Keratinocyte (primary cell): ENCODE measurements at regions not wholly inside any gene's neighbourhood (a gene's known extent, or its start where the extent isn't known, plus 50 kb on each side); places are given as distances from the start of the nearest gene placed in this dataset.

Experiments
- DNase-seq: peaks from one replicate; pipeline ENCODE4 v3.0.0-alpha.2; 2011; ENCODE audit warnings: low read depth, missing footprints, low spot score
- FAIRE-seq: peaks from 2 replicates; lab custom pipeline; 2011; peaks lifted over from hg19 to GRCh38; lab: Jason Lieb, UNC
- H2AFZ ChIP-seq: 2 replicates; pipeline ENCODE4 v1.6.0; 2012; ENCODE audit warnings: low read length, control low read depth, inconsistent platforms; ENCODE audit not compliant: control insufficient read depth
- H3K27ac ChIP-seq: 2 replicates; pipeline ENCODE4 v1.5.1; 2011; ENCODE audit warnings: low read length; ENCODE audit not compliant: control insufficient read depth, insufficient read depth
- H3K27me3 ChIP-seq: 3 replicates; pipeline ENCODE4 v1.6.0; 2011; ENCODE audit warnings: low read length; ENCODE audit not compliant: control insufficient read depth, insufficient read depth; ENCODE audit errors: extremely low read depth
- H3K36me3 ChIP-seq, 2 experiments: 2 replicates in 1 of 2; 3 replicates in 1 of 2; pipeline ENCODE4 v1.5.1; 2011; ENCODE audit warnings: low read length in 2 of 2, mild to moderate bottlenecking in 1 of 2; ENCODE audit not compliant: control insufficient read depth in 2 of 2, insufficient read depth in 2 of 2; ENCODE audit errors: extremely low read depth in 1 of 2
- H3K4me1 ChIP-seq: 3 replicates; pipeline ENCODE4 v1.5.1; 2011; ENCODE audit warnings: low read length; ENCODE audit not compliant: control insufficient read depth, insufficient read depth; ENCODE audit errors: extremely low read depth
- H3K4me2 ChIP-seq: 3 replicates; pipeline ENCODE4 v1.6.0; 2011; ENCODE audit warnings: low read depth, low read length; ENCODE audit not compliant: control insufficient read depth, insufficient read depth; ENCODE audit errors: extremely low read depth
- H3K4me3 ChIP-seq, 3 experiments: fragments of 200-600 bp in 1 of 3; sonication (generic) in 1 of 3; 2 replicates in 2 of 3; 3 replicates in 1 of 3; pipeline ENCODE4 v1.5.1; 2011 to 2016; ENCODE audit warnings: low read length in 3 of 3, mild to moderate bottlenecking in 3 of 3, control low read depth in 2 of 3, inconsistent platforms in 1 of 3, low read depth in 1 of 3, mixed read lengths in 1 of 3, mixed run types in 1 of 3, moderate library complexity in 1 of 3; ENCODE audit not compliant: control insufficient read depth in 2 of 3, insufficient read depth in 2 of 3; ENCODE audit errors: extremely low read depth in 1 of 3
- H3K79me2 ChIP-seq: 2 replicates; pipeline ENCODE4 v1.6.0; 2012; ENCODE audit warnings: low read length; ENCODE audit not compliant: control insufficient read depth, insufficient read depth
- H3K9ac ChIP-seq: 3 replicates; pipeline ENCODE4 v1.6.0; 2011; ENCODE audit warnings: low read length; ENCODE audit not compliant: control insufficient read depth, insufficient read depth; ENCODE audit errors: extremely low read depth
- H3K9me1 ChIP-seq: 3 replicates; pipeline ENCODE4 v1.6.0; 2011; ENCODE audit warnings: low read length; ENCODE audit not compliant: control insufficient read depth, insufficient read depth; ENCODE audit errors: extremely low read depth
- H3K9me3 ChIP-seq: 2 replicates; pipeline ENCODE4 v1.5.1; 2012; ENCODE audit warnings: low read depth, low read length; ENCODE audit not compliant: control insufficient read depth
- H4K20me1 ChIP-seq: 3 replicates; pipeline ENCODE4 v1.6.0; 2011; ENCODE audit warnings: low read length; ENCODE audit not compliant: control insufficient read depth, insufficient read depth; ENCODE audit errors: extremely low read depth
- EZH2 ChIP-seq: IDR thresholded peaks from one replicate; pipeline ENCODE4 v1.6.1; 2012; ENCODE audit warnings: inconsistent platforms, mild to moderate bottlenecking, low read length, moderate library complexity
- dilution Hi-C: fragments of 300-500 bp; cut with MboI; formaldehyde crosslinking; loops from one replicate; pipeline ENCODE4 v1.7.0; 2020; ENCODE audit warnings: low sequenced_read_pairs; ENCODE audit not compliant: extremely low pct_ligation_motif_present
- TF ChIP-seq, protein P1 (sequence below), 3 experiments: IDR thresholded peaks in 1 of 3; conservative IDR thresholded peaks in 1 of 3; optimal IDR thresholded peaks in 1 of 3; 2 replicates in 2 of 3; 3 replicates in 1 of 3; pipeline versions ENCODE3 to v1.5.1; 2011; ENCODE audit warnings: low read length in 3 of 3, mild to moderate bottlenecking in 3 of 3, moderate library complexity in 2 of 3, control low read depth in 1 of 3, inconsistent platforms in 1 of 3; ENCODE audit not compliant: insufficient read depth in 2 of 3; ENCODE audit errors: extremely low read depth in 1 of 3

DNA sequence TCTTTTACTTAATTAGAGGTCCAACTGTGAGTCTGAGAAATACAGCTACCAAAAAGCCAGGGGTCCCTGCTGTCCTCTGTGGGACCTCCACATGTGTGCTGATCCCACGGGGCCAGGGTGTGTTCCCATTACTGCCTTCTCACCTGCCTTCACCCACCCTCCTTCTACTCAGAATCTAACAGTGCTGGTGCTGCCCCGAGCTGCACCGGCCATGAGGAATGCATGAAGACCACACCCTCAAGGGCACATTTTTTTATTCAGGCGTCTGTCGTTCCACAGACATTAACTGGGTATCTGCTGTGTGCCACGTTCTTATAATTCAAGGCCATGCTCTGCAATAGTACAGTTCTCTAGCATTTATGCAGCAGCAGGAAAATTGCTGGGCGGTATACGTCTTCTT is 188.5 kb upstream of the PFKP start:
- Histone ChIP-seq H3K9me1 (no peaks in the 10 kb centered on the region), H2AFZ (no peak overlapping the region), H3K79me2 (no peaks in the 10 kb centered on the region), H3K9ac (no peak overlapping the region), H3K27me3 (no peaks in the 10 kb centered on the region), H4K20me1 (no peaks in the 10 kb centered on the region), H3K4me3 (no peak overlapping the region), H3K27ac (no peak overlapping the region), H3K4me1 (no peaks in the 10 kb centered on the region), H3K4me2 (no peak overlapping the region), H3K9me3 (no peaks in the 10 kb centered on the region), H3K36me3 (no peaks in the 10 kb centered on the region)
- dilution Hi-C loops: no loop called here
- DNase-seq: no peak
- TF ChIP-seq, protein P1, sequence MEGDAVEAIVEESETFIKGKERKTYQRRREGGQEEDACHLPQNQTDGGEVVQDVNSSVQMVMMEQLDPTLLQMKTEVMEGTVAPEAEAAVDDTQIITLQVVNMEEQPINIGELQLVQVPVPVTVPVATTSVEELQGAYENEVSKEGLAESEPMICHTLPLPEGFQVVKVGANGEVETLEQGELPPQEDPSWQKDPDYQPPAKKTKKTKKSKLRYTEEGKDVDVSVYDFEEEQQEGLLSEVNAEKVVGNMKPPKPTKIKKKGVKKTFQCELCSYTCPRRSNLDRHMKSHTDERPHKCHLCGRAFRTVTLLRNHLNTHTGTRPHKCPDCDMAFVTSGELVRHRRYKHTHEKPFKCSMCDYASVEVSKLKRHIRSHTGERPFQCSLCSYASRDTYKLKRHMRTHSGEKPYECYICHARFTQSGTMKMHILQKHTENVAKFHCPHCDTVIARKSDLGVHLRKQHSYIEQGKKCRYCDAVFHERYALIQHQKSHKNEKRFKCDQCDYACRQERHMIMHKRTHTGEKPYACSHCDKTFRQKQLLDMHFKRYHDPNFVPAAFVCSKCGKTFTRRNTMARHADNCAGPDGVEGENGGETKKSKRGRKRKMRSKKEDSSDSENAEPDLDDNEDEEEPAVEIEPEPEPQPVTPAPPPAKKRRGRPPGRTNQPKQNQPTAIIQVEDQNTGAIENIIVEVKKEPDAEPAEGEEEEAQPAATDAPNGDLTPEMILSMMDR (optimal IDR thresholded peaks at IDR 0.05 in 1 of 3, IDR thresholded peaks at IDR 0.05 in 1 of 3, conservative IDR thresholded peaks at IDR 0.05 in 1 of 3; ENCODE audit: extremely low read depth in 1 of 3, insufficient read depth in 2 of 3, low read length in 3 of 3): no peak
- TF ChIP-seq EZH2: no peak
- FAIRE-seq: no peak

DNA sequence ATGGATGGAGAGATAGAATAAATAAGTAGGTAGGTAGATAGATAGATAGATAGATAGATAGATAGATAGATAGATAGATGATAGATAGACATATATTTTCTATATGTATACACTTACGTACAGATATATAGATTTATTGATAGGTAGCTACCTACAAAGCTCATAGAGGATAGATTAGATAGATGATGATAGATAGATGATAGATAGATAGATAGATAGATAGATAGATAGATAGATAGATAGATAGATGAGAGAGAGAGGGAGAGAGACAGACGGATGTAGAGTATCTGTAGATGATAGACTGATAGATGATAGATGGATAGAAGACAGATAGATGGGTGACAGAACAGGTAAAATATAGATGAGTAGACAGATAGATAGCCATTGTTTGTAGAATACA is 191.3 kb upstream of the PFKP start:
- TF ChIP-seq, protein P1 (optimal IDR thresholded peaks at IDR 0.05 in 1 of 3, IDR thresholded peaks at IDR 0.05 in 1 of 3, conservative IDR thresholded peaks at IDR 0.05 in 1 of 3; ENCODE audit: extremely low read depth in 1 of 3, insufficient read depth in 2 of 3, low read length in 3 of 3): no peak
- TF ChIP-seq EZH2: no peak
- DNase-seq (no peak), FAIRE-seq (no peak)
- H3K9me3 ChIP-seq: peaks cover 2% of the 10 kb centered on the region
- H4K20me1 ChIP-seq: no peaks in the 10 kb centered on the region
- H3K79me2 ChIP-seq: no peaks in the 10 kb centered on the region
- dilution Hi-C loops: no loop called here
- H3K4me1 ChIP-seq: no peaks in the 10 kb centered on the region
- H3K4me2 ChIP-seq: no peak overlapping the region
- no peaks in the 10 kb centered on the region for H3K9me1 ChIP-seq
- H3K27me3 ChIP-seq: no peaks in the 10 kb centered on the region
- no peak overlapping the region for H3K4me3 ChIP-seq
- no peak overlapping the region for H2AFZ ChIP-seq
- no peak overlapping the region for H3K9ac ChIP-seq
- no peaks in the 10 kb centered on the region for H3K36me3 ChIP-seq
- H3K27ac ChIP-seq: no peak overlapping the region
